ENCODE measurements at regions not wholly inside any gene's neighbourhood (a gene's known extent, or its start where the extent isn't known, plus 50 kb on each side); places are given as distances from the start of the nearest gene placed in this dataset.

- no peak overlapping the region for H3K4me3 ChIP-seq (ENCODE audit: low read depth, low read length)
- ChIA-PET CTCF (no interaction called here), POLR2A (no interaction called here)
- no peak overlapping the region for H3K27ac ChIP-seq (ENCODE audit: low read depth, low read length)
- TF ChIP-seq CTCF (IDR thresholded peaks at IDR 0.05; ENCODE audit: low read depth, low read length) = no peak
- no peaks in the 10 kb centered on the region for H3K27me3 ChIP-seq (ENCODE audit: control insufficient read depth, insufficient read depth, low read length)
- no peaks in the 10 kb centered on the region for H3K9me3 ChIP-seq (ENCODE audit: control insufficient read depth, insufficient read depth, low read length)
- no peak for DNase-seq (ENCODE audit: low read depth, low spot score)
These were observed 266.9 kb upstream of the DIAPH2 start for GRCh38 chrX:96417695-96418094.

GRCh38 chrX:96424007-96424406, 260.6 kb upstream of the DIAPH2 start:
- Histone ChIP-seq H3K9me3 (ENCODE audit: control insufficient read depth, insufficient read depth, low read length) (no peaks in the 10 kb centered on the region), H3K27me3 (ENCODE audit: control insufficient read depth, insufficient read depth, low read length) (no peaks in the 10 kb centered on the region)

GRCh38 chrX:96425200-96425599, 259.4 kb upstream of the DIAPH2 start:
- no peak for TF ChIP-seq CTCF (IDR thresholded peaks at IDR 0.05; ENCODE audit: low read depth, low read length)
- CTCF ChIA-PET = no interaction called here
- POLR2A ChIA-PET = no interaction called here

More at GRCh38 chrX:96424007-96424406, 260.6 kb upstream of the DIAPH2 start:
- ChIA-PET POLR2A (no interaction called here), CTCF (no interaction called here)
- no peak for DNase-seq (ENCODE audit: low read depth, low spot score)
- Histone ChIP-seq H3K27ac (ENCODE audit: low read depth, low read length) (no peak overlapping the region), H3K4me3 (ENCODE audit: low read depth, low read length) (no peak overlapping the region)
- no peak for TF ChIP-seq CTCF (IDR thresholded peaks at IDR 0.05; ENCODE audit: low read depth, low read length)

GRCh38 chrX:96430756-96431455, 253.7 kb upstream of the DIAPH2 start:
- Histone ChIP-seq H3K9me3 (ENCODE audit: control insufficient read depth, insufficient read depth, low read length) (no peaks in the 10 kb centered on the region), H3K4me3 (ENCODE audit: low read depth, low read length) (no peak overlapping the region), H3K27me3 (ENCODE audit: control insufficient read depth, insufficient read depth, low read length) (no peaks in the 10 kb centered on the region), H3K27ac (ENCODE audit: low read depth, low read length) (no peak overlapping the region)
- POLR2A ChIA-PET = no interaction called here
- no peak for TF ChIP-seq CTCF (IDR thresholded peaks at IDR 0.05; ENCODE audit: low read depth, low read length)
- DNase-seq (ENCODE audit: low read depth, low spot score) = no peak
- CTCF ChIA-PET = no interaction called here

More at GRCh38 chrX:96425200-96425599, 259.4 kb upstream of the DIAPH2 start:
- Histone ChIP-seq H3K9me3 (ENCODE audit: control insufficient read depth, insufficient read depth, low read length) (no peaks in the 10 kb centered on the region), H3K27me3 (ENCODE audit: control insufficient read depth, insufficient read depth, low read length) (no peaks in the 10 kb centered on the region), H3K4me3 (ENCODE audit: low read depth, low read length) (no peak overlapping the region), H3K27ac (ENCODE audit: low read depth, low read length) (no peak overlapping the region)
- no peak for DNase-seq (ENCODE audit: low read depth, low spot score)

DNA sequence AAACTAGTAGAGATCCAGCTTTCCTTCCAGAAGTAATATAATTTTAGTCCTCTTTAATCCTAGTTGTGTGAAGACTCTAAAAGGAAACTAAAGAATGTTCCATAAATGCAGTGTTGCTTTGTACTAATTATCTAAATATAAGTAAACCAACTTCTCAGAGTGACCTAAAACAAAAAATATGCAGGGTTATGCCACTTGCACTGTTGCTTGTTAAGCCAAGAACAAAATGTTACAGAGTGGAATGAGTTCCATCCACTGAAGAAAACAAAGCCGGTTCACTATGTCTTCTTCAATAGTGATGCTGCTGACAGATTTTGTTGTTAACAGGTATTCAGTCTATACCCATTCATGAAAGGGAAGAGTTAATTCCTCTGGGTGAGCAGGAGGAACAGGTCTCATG, 252.0 kb upstream of the DIAPH2 start:
- no peak for DNase-seq (ENCODE audit: low read depth, low spot score)
- POLR2A ChIA-PET = no interaction called here
- Histone ChIP-seq H3K27me3 (ENCODE audit: control insufficient read depth, insufficient read depth, low read length) (no peaks in the 10 kb centered on the region), H3K4me3 (ENCODE audit: low read depth, low read length) (no peak overlapping the region), H3K9me3 (ENCODE audit: control insufficient read depth, insufficient read depth, low read length) (no peaks in the 10 kb centered on the region), H3K27ac (ENCODE audit: low read depth, low read length) (no peak overlapping the region)
- CTCF ChIA-PET = no interaction called here
- TF ChIP-seq CTCF (IDR thresholded peaks at IDR 0.05; ENCODE audit: low read depth, low read length) = no peak

Data from AG04450 (cell line).